NCI-H748 (cell line): ENCODE measurements at regions not wholly inside any gene's neighbourhood (a gene's known extent, or its start where the extent isn't known, plus 50 kb on each side); places are given as distances from the start of the nearest gene placed in this dataset.

Experiments used
- DNase-seq: peaks from one replicate; lab custom pipeline; 2025; ENCODE audit not compliant: unreplicated experiment; lab: John Stamatoyannopoulos, UW

- DNase-seq, result no peak
Observed at GRCh38 chr2:7950035-7950612, 731.7 kb upstream of the ID2 start.

- DNase-seq, result no peak
Observed at GRCh38 chr2:7951001-7951400, 730.9 kb upstream of the ID2 start.

- no peak for DNase-seq
Observed at GRCh38 chr2:7951490-7951889, 730.4 kb upstream of the ID2 start.

GRCh38 chr2:7952046-7952745 lies 729.7 kb upstream of the ID2 start:
- no peak for DNase-seq

GRCh38 chr2:7953195-7953594 lies 728.7 kb upstream of the ID2 start:
- peak; percentile 93 for DNase-seq

GRCh38 chr2:7954234-7954633 lies 727.6 kb upstream of the ID2 start:
- DNase-seq, result no peak

GRCh38 chr2:7956126-7956689 lies 725.6 kb upstream of the ID2 start:
- DNase-seq, result no peak

- no peak for DNase-seq
Observed at GRCh38 chr2:7961550-7961949, 720.3 kb upstream of the ID2 start.

- peak; percentile 63 for DNase-seq
Observed at GRCh38 chr2:7962161-7962560, 719.7 kb upstream of the ID2 start.

GRCh38 chr2:7963787-7964186 lies 718.1 kb upstream of the ID2 start:
- DNase-seq, result no peak

- DNase-seq, result no peak
Observed at GRCh38 chr2:7966032-7966431, 715.8 kb upstream of the ID2 start.

GRCh38 chr2:7967707-7968405 lies 714.0 kb upstream of the ID2 start:
- DNase-seq, result no peak

- DNase-seq, result no peak
Observed at GRCh38 chr2:7969756-7970515, 711.9 kb upstream of the ID2 start.

- no peak for DNase-seq
Observed at GRCh38 chr2:7971248-7971647, 710.6 kb upstream of the ID2 start.

GRCh38 chr2:7971841-7972240 lies 710.0 kb upstream of the ID2 start:
- no peak for DNase-seq

GRCh38 chr2:7972670-7973069 lies 709.2 kb upstream of the ID2 start:
- DNase-seq, result peak; percentile 49

GRCh38 chr2:7973801-7974480 lies 707.9 kb upstream of the ID2 start:
- no peak for DNase-seq

- DNase-seq, result no peak
Observed at GRCh38 chr2:7974936-7975335, 706.9 kb upstream of the ID2 start.

GRCh38 chr2:7976206-7976605 lies 705.6 kb upstream of the ID2 start:
- DNase-seq, result no peak

- no peak for DNase-seq
Observed at GRCh38 chr2:7977981-7978380, 703.9 kb upstream of the ID2 start.

GRCh38 chr2:7982054-7982453 lies 699.8 kb upstream of the ID2 start:
- no peak for DNase-seq
